Keratinocyte (primary cell): ENCODE measurements at regions not wholly inside any gene's neighbourhood (a gene's known extent, or its start where the extent isn't known, plus 50 kb on each side); places are given as distances from the start of the nearest gene placed in this dataset.

Experiments used
- DNase-seq: peaks from one replicate; pipeline ENCODE4 v3.0.0-alpha.2; 2011; ENCODE audit warnings: low read depth, missing footprints, low spot score
- FAIRE-seq: peaks from 2 replicates; lab custom pipeline; 2011; peaks lifted over from hg19 to GRCh38; lab: Jason Lieb, UNC
- H2AFZ ChIP-seq: 2 replicates; pipeline ENCODE4 v1.6.0; 2012; ENCODE audit warnings: low read length, control low read depth, inconsistent platforms; ENCODE audit not compliant: control insufficient read depth
- H3K27ac ChIP-seq: 2 replicates; pipeline ENCODE4 v1.5.1; 2011; ENCODE audit warnings: low read length; ENCODE audit not compliant: control insufficient read depth, insufficient read depth
- H3K27me3 ChIP-seq: 3 replicates; pipeline ENCODE4 v1.6.0; 2011; ENCODE audit warnings: low read length; ENCODE audit not compliant: control insufficient read depth, insufficient read depth; ENCODE audit errors: extremely low read depth
- H3K36me3 ChIP-seq, 2 experiments: 2 replicates in 1 of 2; 3 replicates in 1 of 2; pipeline ENCODE4 v1.5.1; 2011; ENCODE audit warnings: low read length in 2 of 2, mild to moderate bottlenecking in 1 of 2; ENCODE audit not compliant: control insufficient read depth in 2 of 2, insufficient read depth in 2 of 2; ENCODE audit errors: extremely low read depth in 1 of 2
- H3K4me1 ChIP-seq: 3 replicates; pipeline ENCODE4 v1.5.1; 2011; ENCODE audit warnings: low read length; ENCODE audit not compliant: control insufficient read depth, insufficient read depth; ENCODE audit errors: extremely low read depth
- H3K4me2 ChIP-seq: 3 replicates; pipeline ENCODE4 v1.6.0; 2011; ENCODE audit warnings: low read depth, low read length; ENCODE audit not compliant: control insufficient read depth, insufficient read depth; ENCODE audit errors: extremely low read depth
- H3K4me3 ChIP-seq, 3 experiments: fragments of 200-600 bp in 1 of 3; sonication (generic) in 1 of 3; 2 replicates in 2 of 3; 3 replicates in 1 of 3; pipeline ENCODE4 v1.5.1; 2011 to 2016; ENCODE audit warnings: low read length in 3 of 3, mild to moderate bottlenecking in 3 of 3, control low read depth in 2 of 3, inconsistent platforms in 1 of 3, low read depth in 1 of 3, mixed read lengths in 1 of 3, mixed run types in 1 of 3, moderate library complexity in 1 of 3; ENCODE audit not compliant: control insufficient read depth in 2 of 3, insufficient read depth in 2 of 3; ENCODE audit errors: extremely low read depth in 1 of 3
- H3K79me2 ChIP-seq: 2 replicates; pipeline ENCODE4 v1.6.0; 2012; ENCODE audit warnings: low read length; ENCODE audit not compliant: control insufficient read depth, insufficient read depth
- H3K9ac ChIP-seq: 3 replicates; pipeline ENCODE4 v1.6.0; 2011; ENCODE audit warnings: low read length; ENCODE audit not compliant: control insufficient read depth, insufficient read depth; ENCODE audit errors: extremely low read depth
- H3K9me1 ChIP-seq: 3 replicates; pipeline ENCODE4 v1.6.0; 2011; ENCODE audit warnings: low read length; ENCODE audit not compliant: control insufficient read depth, insufficient read depth; ENCODE audit errors: extremely low read depth
- H3K9me3 ChIP-seq: 2 replicates; pipeline ENCODE4 v1.5.1; 2012; ENCODE audit warnings: low read depth, low read length; ENCODE audit not compliant: control insufficient read depth
- H4K20me1 ChIP-seq: 3 replicates; pipeline ENCODE4 v1.6.0; 2011; ENCODE audit warnings: low read length; ENCODE audit not compliant: control insufficient read depth, insufficient read depth; ENCODE audit errors: extremely low read depth
- CTCF ChIP-seq, 3 experiments: IDR thresholded peaks in 1 of 3; conservative IDR thresholded peaks in 1 of 3; optimal IDR thresholded peaks in 1 of 3; 2 replicates in 2 of 3; 3 replicates in 1 of 3; pipeline versions ENCODE3 to v1.5.1; 2011; ENCODE audit warnings: low read length in 3 of 3, mild to moderate bottlenecking in 3 of 3, moderate library complexity in 2 of 3, control low read depth in 1 of 3, inconsistent platforms in 1 of 3; ENCODE audit not compliant: insufficient read depth in 2 of 3; ENCODE audit errors: extremely low read depth in 1 of 3
- EZH2 ChIP-seq: IDR thresholded peaks from one replicate; pipeline ENCODE4 v1.6.1; 2012; ENCODE audit warnings: inconsistent platforms, mild to moderate bottlenecking, low read length, moderate library complexity
- dilution Hi-C: fragments of 300-500 bp; cut with MboI; formaldehyde crosslinking; loops from one replicate; pipeline ENCODE4 v1.7.0; 2020; ENCODE audit warnings: low sequenced_read_pairs; ENCODE audit not compliant: extremely low pct_ligation_motif_present

- H3K36me3 ChIP-seq: no peaks in the 10 kb centered on the region
- no peak for DNase-seq
- no peaks in the 10 kb centered on the region for H4K20me1 ChIP-seq
- H3K9me1 ChIP-seq: no peaks in the 10 kb centered on the region
- H2AFZ ChIP-seq: no peak overlapping the region
- H3K4me3 ChIP-seq: no peak overlapping the region
- no peak overlapping the region for H3K9ac ChIP-seq
- no peak for FAIRE-seq
- peaks cover 2% of the 10 kb centered on the region for H3K9me3 ChIP-seq
- TF ChIP-seq EZH2 (no peak), CTCF (optimal IDR thresholded peaks at IDR 0.05 in 1 of 3, IDR thresholded peaks at IDR 0.05 in 1 of 3, conservative IDR thresholded peaks at IDR 0.05 in 1 of 3; ENCODE audit: extremely low read depth in 1 of 3, insufficient read depth in 2 of 3, low read length in 3 of 3) (no peak)
- peaks cover 11% of the 10 kb centered on the region for H3K4me1 ChIP-seq
- H3K27me3 ChIP-seq: no peaks in the 10 kb centered on the region
- dilution Hi-C loops: no loop called here
- H3K27ac ChIP-seq: no peak overlapping the region
- H3K4me2 ChIP-seq: no peak overlapping the region
- no peaks in the 10 kb centered on the region for H3K79me2 ChIP-seq
These were observed 97.1 kb upstream of the GRIK2 start for GRCh38 chr6:101296169-101296960.

- Histone ChIP-seq H4K20me1 (no peaks in the 10 kb centered on the region), H3K4me2 (no peak overlapping the region), H3K9ac (no peak overlapping the region), H3K4me3 (no peak overlapping the region), H3K4me1 (peaks cover 2% of the 10 kb centered on the region), H3K27ac (no peak overlapping the region), H2AFZ (no peak overlapping the region), H3K27me3 (no peaks in the 10 kb centered on the region), H3K36me3 (no peaks in the 10 kb centered on the region), H3K9me3 (peaks cover 3% of the 10 kb centered on the region), H3K79me2 (no peaks in the 10 kb centered on the region), H3K9me1 (no peaks in the 10 kb centered on the region)
- DNase-seq (no peak), FAIRE-seq (no peak)
- dilution Hi-C loops: no loop called here
- TF ChIP-seq CTCF (optimal IDR thresholded peaks at IDR 0.05 in 1 of 3, IDR thresholded peaks at IDR 0.05 in 1 of 3, conservative IDR thresholded peaks at IDR 0.05 in 1 of 3; ENCODE audit: extremely low read depth in 1 of 3, insufficient read depth in 2 of 3, low read length in 3 of 3): no peak
- no peak for TF ChIP-seq EZH2
These were observed 90.9 kb upstream of the GRIK2 start for GRCh38 chr6:101302593-101302992.
